Middle frontal gyrus (tissue), 1 donor: ENCODE measurements at regions not wholly inside any gene's neighbourhood (a gene's known extent, or its start where the extent isn't known, plus 50 kb on each side); places are given as distances from the start of the nearest gene placed in this dataset.

ENCODE experiments used
- DNase-seq: peaks from one replicate; pipeline ENCODE4 v3.0.0-alpha.2; 2015; ENCODE audit warnings: low spot score; ENCODE audit errors: extremely low spot score

DNA sequence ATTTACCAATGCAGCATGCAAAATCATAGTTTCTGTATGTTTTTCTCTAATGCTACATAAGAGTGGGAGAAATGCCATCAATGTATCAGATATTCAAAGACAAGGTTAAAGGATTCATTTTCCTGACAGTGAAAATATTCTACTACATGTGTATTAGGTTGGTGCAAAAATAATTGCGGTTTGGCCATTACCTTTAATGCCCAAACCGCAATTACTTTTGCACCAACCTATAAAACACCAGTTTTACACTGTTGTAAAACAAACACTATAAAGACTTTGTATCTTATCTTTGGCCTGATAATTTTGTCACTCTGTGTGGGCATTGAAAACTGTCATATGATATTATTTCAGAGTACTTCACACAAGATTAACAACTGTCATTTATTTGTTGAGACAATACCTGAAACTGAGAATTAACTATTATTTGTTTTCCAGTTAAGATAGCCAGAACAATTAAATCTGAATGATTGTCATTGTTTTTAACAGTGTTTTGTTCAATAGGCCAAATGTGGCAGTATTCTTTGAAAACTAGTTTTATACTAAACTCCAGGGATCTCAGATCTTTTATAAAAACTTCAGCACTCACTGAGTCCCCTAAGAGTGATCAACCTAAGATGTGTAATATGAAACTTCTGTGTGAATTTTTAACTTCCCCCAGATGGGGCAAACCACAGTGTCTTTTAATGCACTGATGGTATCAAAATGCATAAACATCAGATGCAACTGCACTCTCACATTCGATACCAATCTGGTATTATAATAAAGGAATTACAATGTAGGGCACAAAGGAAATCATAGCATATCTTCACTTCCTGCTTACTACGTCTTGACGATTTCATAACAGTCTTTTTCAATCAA, 53.8 kb upstream of the FBN2 start:
- no peak for DNase-seq

DNA sequence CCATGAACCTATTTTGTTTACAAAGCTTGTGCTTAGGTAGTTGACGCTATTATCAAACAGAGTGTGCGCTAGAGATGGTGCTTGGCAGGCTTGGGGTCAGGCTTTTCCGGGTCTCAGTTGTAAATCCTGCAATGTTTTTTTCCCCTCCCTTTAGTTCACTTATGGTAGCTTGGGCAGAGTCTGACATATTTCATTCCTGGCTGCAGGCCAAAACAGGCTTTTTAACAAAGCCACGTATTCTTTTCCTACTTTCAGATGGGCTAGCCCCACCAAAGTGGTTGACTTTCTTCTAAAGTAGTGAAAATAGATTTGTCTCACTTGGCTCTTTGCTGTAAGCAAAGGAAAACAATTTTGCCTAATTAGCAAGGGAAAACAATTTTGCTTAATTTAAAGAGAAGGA, 58.0 kb upstream of the FBN2 start:
- no peak for DNase-seq

- no peak for DNase-seq
Observed at GRCh38 chr5:128597156-128597555, 59.1 kb upstream of the FBN2 start.

GRCh38 chr5:128613128-128613527, 75.1 kb upstream of the FBN2 start:
- no peak for DNase-seq

DNA sequence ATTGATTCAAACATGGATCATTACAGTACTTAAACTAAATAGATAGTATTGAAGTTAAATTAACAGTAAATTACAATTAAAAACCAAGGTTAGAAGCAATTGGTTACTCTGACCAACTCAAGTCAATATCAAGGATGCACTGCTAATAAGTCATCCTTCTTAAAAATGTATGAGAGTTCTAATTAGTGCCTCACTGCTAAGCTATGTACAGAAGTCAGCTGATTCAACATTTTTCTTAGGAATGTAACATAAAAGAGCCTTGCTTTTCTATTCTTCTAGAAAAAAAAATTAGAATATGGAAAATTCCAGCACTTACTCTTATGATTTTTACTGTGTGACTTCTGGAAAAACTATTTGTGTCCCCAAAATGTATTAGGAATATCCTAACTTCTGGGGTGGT, 75.7 kb upstream of the FBN2 start:
- DNase-seq, result no peak

DNA sequence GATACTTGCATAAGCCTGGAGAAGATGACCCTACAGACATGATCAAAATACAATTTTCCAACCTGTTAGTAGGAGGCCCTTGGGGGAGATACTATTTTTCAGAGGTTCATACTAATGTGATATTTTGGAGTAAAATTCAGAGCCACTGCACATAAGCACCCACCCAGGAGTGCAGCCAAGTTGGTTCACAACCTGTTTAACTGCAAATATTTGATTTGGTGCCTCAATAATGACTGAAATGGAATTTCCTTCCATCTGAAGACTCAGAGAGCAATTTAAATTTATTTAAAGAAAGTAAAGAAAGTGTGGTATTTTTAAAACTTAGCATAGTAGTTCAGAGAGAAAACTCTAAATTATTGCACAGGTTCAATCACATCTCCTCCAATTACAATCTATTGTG, 77.5 kb upstream of the FBN2 start:
- no peak for DNase-seq

DNA sequence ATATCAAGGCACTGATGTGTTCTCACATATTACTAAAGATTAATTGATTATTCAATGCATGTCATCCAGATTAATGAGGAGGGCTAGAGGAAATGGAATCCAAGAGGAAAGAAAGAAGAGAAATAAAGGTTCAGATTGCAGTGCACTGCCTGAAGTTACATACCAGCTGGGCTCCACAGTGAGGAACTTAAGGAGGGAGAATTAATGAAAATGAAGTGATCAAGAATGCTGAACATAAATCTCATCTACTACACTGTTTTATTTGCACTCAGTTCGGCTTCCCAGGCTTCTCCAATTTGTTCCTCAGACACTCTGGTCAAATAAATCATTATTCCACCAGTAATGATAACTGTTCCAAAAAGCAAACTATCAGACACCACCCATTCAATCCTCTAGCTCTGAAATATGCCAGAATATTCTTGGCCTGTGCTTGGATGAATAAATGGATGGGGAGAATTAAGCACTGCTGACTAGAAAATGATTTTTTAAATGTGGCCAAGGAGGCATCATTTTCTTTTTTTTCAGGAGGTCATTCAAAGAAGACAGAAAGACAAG, 88.6 kb upstream of the FBN2 start:
- no peak for DNase-seq

GRCh38 chr5:128627939-128628338, 89.9 kb upstream of the FBN2 start:
- no peak for DNase-seq

DNA sequence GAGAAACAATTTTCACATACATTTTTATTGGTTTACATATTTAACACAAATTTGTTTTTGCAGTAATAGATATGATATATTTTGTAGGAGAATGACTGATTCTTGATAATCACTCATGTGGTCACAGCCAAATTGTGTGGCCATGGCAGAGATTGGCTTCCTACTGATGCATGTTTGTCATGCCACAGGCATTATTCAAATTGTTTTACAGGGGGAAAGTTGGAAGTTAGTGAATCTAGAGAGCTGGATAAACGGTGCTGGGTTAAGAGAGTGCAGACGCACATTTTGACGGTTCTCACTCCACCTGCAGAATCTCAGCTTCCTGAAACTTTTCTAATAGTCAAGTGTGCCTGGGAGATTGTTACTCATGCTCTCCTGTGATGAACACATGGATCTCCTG, 91.1 kb upstream of the FBN2 start:
- DNase-seq, result no peak

GRCh38 chr5:128630121-128630520, 92.1 kb upstream of the FBN2 start:
- DNase-seq, result no peak

DNA sequence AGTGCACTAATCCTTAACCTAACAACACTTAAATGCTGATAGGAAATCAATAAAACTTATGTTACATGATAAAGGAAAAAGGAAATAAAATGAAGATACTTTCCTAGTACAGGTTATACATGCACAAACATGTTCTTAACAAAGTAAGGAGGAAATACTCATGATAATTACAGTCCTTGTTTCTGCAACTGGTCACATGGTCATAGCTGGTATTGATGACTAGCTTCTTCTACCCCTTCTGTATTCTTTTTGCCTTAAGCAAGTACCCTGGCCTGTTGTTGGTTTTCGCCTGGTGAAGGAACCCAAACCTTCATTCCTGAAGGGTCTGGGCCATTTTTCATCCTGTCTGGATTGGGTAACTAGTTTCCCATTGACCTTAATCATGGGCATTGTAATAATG, 93.7 kb upstream of the FBN2 start:
- DNase-seq, result no peak

DNA sequence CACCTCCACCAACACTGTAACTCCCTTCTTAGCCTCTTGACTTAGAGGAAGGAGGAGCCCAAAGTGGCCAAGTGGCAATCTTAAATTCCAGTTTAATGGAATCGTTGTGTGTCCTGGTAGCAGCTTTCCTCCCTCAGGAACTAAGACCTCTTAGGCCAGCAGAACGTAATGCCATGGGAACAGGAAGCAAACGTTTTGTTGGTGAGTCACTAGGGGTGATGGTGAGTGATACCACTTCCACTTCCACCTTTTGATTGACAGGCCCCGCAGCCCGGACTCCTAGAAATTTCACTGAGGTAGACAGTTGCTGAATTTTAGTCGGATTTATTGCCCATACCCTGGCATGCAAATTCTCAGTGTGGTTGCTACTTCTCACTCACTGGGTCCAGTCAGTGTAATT, 94.2 kb upstream of the FBN2 start:
- DNase-seq, result no peak

DNA sequence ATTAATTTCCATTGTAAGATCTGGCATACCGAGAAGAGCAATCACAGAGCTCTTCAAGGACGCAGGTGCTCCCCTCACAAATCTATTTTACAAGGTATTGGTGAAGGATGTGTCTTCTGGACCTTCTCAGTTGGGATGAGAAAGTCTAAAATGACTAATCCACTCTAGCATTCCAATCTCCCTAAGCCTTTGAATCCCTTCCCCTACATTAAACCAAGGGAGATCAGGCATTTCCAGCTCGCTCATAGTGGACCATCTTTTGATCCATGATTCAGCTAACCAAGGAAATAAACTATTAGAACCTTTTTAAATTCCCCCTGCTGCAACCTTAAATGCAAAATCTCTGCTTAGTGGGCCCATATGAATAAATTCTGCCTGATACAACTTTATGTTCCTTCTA, 95.9 kb upstream of the FBN2 start:
- DNase-seq, result no peak

GRCh38 chr5:128635379-128635778, 97.3 kb upstream of the FBN2 start:
- no peak for DNase-seq

DNA sequence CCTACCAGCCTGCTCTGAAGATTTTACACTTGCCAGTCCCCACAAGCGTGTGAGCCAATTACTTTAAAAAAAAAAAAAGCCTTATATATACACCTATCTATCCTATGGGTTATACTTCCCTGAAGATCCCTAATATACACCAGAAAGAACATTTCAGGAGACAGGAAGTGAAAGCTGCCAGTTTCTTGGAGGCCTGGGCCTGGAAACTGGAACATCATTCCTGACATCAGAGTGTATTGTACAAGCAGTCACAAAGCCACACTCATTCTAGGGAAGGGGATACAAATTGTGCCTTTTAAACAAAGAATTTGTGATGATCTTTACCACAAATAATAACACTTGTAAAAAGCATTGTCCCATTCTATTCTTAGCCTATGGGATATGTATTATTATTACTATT, 98.3 kb upstream of the FBN2 start:
- no peak for DNase-seq

- no peak for DNase-seq
Observed at GRCh38 chr5:128637031-128637430, 99.0 kb upstream of the FBN2 start.

GRCh38 chr5:128641861-128642260, 103.8 kb upstream of the FBN2 start:
- DNase-seq, result no peak

- DNase-seq, result no peak
Observed at GRCh38 chr5:128644863-128645262, 106.8 kb upstream of the FBN2 start.

- no peak for DNase-seq
Observed at GRCh38 chr5:128645581-128645980, 107.5 kb upstream of the FBN2 start.

DNA sequence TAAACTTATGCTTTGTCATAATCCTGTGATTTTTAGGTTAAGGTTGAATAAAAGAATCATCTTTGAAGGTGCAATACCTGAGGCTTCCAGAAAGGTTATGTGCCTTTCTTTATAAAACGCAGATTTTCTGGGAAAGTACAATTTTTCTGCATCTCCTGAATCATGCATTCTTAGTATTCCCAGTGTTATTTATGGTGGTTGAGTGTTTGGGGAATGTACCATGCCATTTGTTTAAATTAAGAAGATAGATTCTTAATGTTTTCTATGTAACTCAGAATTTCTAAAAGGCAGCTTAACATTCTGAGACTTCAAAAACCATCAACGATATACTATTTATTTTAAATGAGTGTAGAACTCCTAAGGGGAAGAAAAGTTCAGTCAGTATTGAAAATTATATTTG, 108.1 kb upstream of the FBN2 start:
- no peak for DNase-seq

- no peak for DNase-seq
Observed at GRCh38 chr5:128649192-128649591, 111.1 kb upstream of the FBN2 start.

DNA sequence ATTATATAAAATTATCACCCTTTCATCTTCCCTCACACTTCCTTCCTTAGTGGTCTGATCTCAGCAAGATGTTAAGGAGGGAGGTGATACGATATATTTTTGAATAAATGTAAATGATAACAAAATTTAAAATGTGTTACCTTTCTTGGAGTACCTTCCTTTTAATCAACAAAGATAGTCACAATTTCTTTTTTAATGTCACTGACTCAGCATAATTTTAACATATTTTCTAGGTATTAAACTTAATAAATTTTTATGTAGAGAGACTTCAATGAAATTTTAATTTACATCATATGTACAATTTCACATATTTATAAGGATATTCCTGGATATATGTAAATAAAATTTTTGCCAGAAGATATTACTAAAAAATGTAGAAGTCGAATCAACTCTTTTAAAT, 125.0 kb upstream of the FBN2 start:
- DNase-seq, result no peak

GRCh38 chr5:128665747-128666355, 127.8 kb upstream of the FBN2 start:
- DNase-seq, result no peak
